Progenitor cell of endocrine pancreas (in vitro differentiated cells): ENCODE measurements at regions not wholly inside any gene's neighbourhood (a gene's known extent, or its start where the extent isn't known, plus 50 kb on each side); places are given as distances from the start of the nearest gene placed in this dataset.

Experiments
- DNase-seq: peaks from one replicate; pipeline ENCODE4 v3.0.0; 2021; ENCODE audit warnings: low spot score; ENCODE audit not compliant: unreplicated experiment
- H3K27ac Mint-ChIP-seq: 2 replicates; pipeline ENCODE4 v1.8.0; 2021; ENCODE audit warnings: mild to moderate bottlenecking, moderate library complexity, mixed read lengths
- H3K27me3 Mint-ChIP-seq: 2 replicates; pipeline ENCODE4 v1.8.0; 2021; ENCODE audit warnings: mixed read lengths
- H3K36me3 Mint-ChIP-seq: 2 replicates; pipeline ENCODE4 v1.8.0; 2022; ENCODE audit warnings: mixed read lengths; ENCODE audit not compliant: insufficient read depth
- H3K4me1 Mint-ChIP-seq: 2 replicates; pipeline ENCODE4 v1.8.0; 2021; ENCODE audit warnings: low read depth, mixed read lengths
- H3K4me3 Mint-ChIP-seq: 2 replicates; pipeline ENCODE4 v1.8.0; 2021; ENCODE audit warnings: low read depth, mild to moderate bottlenecking, moderate library complexity, mixed read lengths
- H3K9me3 Mint-ChIP-seq: 2 replicates; pipeline ENCODE4 v1.8.0; 2021; ENCODE audit warnings: low read depth, mixed read lengths
- TF ChIP-seq, protein P1 (sequence below): fragments of 200-600 bp; sonication (generic); IDR thresholded peaks from one replicate; pipeline ENCODE4 v1.5.0; 2021; ENCODE audit warnings: antibody characterized with exemption, mild to moderate bottlenecking; ENCODE audit not compliant: unreplicated experiment

DNA sequence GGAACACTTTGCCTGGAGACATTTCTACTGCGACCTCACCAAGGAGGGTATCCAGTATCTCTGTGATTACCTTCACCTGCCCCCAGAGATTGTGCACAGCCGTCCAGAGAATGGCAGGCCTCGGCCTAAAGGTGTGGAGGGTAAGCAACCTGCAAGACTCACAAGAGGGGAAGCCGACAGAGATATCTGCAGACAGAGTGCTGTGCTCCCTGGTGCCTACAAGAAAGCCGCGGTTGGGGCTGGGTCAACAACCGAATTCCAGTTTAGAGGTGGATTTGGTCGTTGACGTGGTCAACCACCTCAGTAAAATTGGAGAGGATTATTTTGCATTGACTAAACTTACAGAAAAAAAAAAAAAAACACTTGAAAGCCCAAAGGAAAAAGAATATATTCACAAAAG, 107.8 kb upstream of the ISL1 start:
- peaks cover 6% of the 10 kb centered on the region for H3K27me3 Mint-ChIP-seq
- TF ChIP-seq, protein P1, sequence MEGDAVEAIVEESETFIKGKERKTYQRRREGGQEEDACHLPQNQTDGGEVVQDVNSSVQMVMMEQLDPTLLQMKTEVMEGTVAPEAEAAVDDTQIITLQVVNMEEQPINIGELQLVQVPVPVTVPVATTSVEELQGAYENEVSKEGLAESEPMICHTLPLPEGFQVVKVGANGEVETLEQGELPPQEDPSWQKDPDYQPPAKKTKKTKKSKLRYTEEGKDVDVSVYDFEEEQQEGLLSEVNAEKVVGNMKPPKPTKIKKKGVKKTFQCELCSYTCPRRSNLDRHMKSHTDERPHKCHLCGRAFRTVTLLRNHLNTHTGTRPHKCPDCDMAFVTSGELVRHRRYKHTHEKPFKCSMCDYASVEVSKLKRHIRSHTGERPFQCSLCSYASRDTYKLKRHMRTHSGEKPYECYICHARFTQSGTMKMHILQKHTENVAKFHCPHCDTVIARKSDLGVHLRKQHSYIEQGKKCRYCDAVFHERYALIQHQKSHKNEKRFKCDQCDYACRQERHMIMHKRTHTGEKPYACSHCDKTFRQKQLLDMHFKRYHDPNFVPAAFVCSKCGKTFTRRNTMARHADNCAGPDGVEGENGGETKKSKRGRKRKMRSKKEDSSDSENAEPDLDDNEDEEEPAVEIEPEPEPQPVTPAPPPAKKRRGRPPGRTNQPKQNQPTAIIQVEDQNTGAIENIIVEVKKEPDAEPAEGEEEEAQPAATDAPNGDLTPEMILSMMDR, result no peak
- no peaks in the 10 kb centered on the region for H3K36me3 Mint-ChIP-seq
- no peak overlapping the region for H3K4me3 Mint-ChIP-seq
- H3K9me3 Mint-ChIP-seq, result peaks cover 9% of the 10 kb centered on the region
- no peak for DNase-seq
- no peak overlapping the region for H3K27ac Mint-ChIP-seq
- peaks cover 6% of the 10 kb centered on the region for H3K4me1 Mint-ChIP-seq

DNA sequence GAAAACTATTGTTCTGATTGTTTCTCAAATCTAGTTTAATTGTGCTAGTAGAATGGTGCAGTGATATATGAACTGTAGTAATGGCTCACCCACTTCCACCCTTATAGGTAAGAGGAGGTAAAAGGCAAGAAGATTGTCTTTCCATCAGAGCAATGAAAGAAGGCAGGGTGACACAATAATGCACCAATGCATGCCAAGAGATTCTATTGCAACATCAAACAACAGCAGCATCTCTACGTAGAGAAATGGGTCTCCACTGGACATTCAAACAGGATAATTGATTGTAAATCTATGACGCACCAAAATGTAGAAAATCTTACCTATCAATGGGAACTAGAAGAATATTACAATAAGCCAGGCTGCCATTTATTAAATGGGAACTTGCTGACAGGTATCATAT, 107.0 kb upstream of the ISL1 start:
- H3K27me3 Mint-ChIP-seq, result peaks cover 6% of the 10 kb centered on the region
- no peak for DNase-seq
- H3K4me3 Mint-ChIP-seq, result no peak overlapping the region
- H3K4me1 Mint-ChIP-seq, result peaks cover 6% of the 10 kb centered on the region
- H3K36me3 Mint-ChIP-seq, result no peaks in the 10 kb centered on the region
- peaks cover 9% of the 10 kb centered on the region for H3K9me3 Mint-ChIP-seq
- TF ChIP-seq, protein P1, result no peak
- no peak overlapping the region for H3K27ac Mint-ChIP-seq

DNA sequence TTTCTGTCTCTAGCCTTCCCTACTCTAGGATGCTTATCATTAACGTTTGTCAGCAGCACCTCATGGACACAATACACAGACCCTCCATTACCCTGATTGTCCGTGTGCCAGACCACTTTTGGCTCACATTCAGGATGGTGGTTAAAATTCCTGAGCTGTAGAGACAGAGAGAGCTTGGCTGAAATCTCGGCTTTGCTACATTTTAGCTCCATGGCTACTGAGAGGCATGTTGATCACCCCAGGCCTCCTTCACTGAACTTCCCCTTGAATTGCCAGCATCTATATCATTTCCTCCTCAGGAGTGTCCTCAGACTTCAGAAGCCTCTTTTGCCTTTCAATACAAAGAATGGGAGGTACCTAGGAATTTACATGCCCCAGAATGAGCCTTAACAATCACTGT, 104.7 kb upstream of the ISL1 start:
- Mint-ChIP-seq H3K27ac (no peak overlapping the region), H3K4me1 (peaks cover 6% of the 10 kb centered on the region), H3K4me3 (no peak overlapping the region), H3K36me3 (no peaks in the 10 kb centered on the region), H3K27me3 (no peaks in the 10 kb centered on the region), H3K9me3 (peaks cover 9% of the 10 kb centered on the region)
- DNase-seq, result no peak
- TF ChIP-seq, protein P1, result no peak

DNA sequence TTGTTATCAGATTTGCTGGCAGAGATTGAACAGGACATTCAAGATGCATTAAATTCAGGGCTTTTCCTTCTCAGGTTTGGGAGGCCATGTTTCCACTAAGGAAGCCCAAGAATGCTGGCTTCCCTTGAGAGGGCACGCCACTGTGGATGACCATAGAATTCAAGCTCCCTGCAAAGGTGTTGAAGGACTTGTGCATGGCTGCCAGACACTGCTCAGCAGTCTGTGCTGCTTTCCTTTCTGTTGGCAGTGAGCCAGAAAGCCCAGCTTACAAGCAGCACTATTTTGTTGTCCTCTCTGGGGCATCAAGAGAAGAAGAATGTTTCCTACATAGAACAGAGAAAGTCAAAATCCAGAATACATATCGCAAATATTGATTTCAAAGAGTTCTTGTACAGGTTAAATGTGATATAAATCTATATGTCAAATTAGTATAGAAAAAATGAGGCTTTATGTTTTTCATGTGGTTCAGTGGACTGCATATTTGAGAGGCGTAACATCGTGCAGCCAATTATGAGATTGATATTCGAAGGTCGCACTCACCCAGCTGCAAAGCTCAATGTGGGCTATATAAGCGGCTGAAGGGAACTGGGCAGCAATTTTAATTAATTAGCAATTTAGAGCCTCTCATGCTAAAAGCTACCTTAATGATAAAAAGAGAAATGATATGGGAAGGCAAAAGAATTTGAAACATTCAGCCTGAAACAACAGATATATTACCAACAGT, 103.1 kb upstream of the ISL1 start:
- TF ChIP-seq, protein P1, result no peak

DNA sequence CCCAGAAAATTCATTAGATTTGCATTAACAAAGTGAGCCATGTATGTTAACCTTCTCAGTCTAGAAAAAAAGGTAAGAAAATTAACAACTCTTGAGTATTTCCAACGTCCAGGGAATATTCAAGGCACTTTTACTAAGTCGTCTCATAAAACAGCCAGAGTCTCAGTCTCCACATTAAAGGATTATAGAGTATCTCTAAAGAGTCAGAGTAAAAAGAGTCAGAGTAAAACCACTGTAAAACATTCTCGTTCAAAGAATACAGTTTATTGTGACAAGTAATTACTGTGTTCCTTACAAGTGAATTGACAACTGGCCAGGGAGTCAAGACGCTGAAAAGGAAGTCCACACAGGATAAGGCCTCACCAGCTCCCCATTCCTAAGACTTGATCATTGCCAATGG, 97.2 kb upstream of the ISL1 start:
- TF ChIP-seq, protein P1, result no peak
- no peak for DNase-seq
- H3K36me3 Mint-ChIP-seq, result no peaks in the 10 kb centered on the region
- H3K27ac Mint-ChIP-seq, result no peak overlapping the region
- H3K4me3 Mint-ChIP-seq, result no peak overlapping the region
- no peaks in the 10 kb centered on the region for H3K9me3 Mint-ChIP-seq
- H3K4me1 Mint-ChIP-seq, result no peaks in the 10 kb centered on the region
- H3K27me3 Mint-ChIP-seq, result no peaks in the 10 kb centered on the region

More for the DNA sequence above, 103.1 kb upstream of the ISL1 start:
- Mint-ChIP-seq H3K27me3 (no peaks in the 10 kb centered on the region), H3K9me3 (peaks cover 9% of the 10 kb centered on the region), H3K27ac (no peak overlapping the region), H3K36me3 (no peaks in the 10 kb centered on the region), H3K4me1 (peaks cover 6% of the 10 kb centered on the region), H3K4me3 (no peak overlapping the region)
- no peak for DNase-seq
